Fibroblast of lung (primary cell): ENCODE measurements at regions not wholly inside any gene's neighbourhood (a gene's known extent, or its start where the extent isn't known, plus 50 kb on each side); places are given as distances from the start of the nearest gene placed in this dataset.

Experiments
- EZH2 ChIP-seq: IDR thresholded peaks from 2 replicates; pipeline ENCODE4 v1.5.1; 2012; ENCODE audit warnings: low read length, control low read depth, mild to moderate bottlenecking; ENCODE audit errors: missing control alignments
- TF ChIP-seq, protein P1 (sequence below), 2 donors: IDR thresholded peaks in 1 of 2; conservative IDR thresholded peaks in 1 of 2; 1 replicate in 1 of 2; 2 replicates in 1 of 2; pipeline ENCODE4 v1.5.1; 2011 to 2012; ENCODE audit warnings: low read length in 2 of 2, control low read depth in 1 of 2, inconsistent platforms in 1 of 2, low read depth in 1 of 2, mild to moderate bottlenecking in 1 of 2

DNA sequence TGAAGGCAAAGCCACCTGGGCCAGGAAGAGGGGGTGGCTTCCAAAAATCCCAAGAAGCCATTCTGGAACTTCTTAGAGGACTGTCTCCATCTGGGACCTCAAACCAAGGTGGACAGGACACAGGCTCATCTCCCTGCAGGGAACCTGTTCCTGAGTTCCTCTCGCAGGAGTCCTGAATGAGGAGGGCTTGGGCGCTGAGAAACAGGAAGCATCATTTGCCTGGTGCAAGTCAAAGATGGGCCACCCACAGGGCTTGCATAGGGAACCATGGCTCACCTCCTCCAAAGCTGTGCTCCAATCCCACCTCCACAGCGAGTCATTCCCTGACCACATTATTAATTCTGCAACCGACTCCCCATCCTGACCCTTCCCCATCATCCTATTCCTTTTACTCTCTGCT is 55.0 kb upstream of the RPL38 start:
- TF ChIP-seq, protein P1, sequence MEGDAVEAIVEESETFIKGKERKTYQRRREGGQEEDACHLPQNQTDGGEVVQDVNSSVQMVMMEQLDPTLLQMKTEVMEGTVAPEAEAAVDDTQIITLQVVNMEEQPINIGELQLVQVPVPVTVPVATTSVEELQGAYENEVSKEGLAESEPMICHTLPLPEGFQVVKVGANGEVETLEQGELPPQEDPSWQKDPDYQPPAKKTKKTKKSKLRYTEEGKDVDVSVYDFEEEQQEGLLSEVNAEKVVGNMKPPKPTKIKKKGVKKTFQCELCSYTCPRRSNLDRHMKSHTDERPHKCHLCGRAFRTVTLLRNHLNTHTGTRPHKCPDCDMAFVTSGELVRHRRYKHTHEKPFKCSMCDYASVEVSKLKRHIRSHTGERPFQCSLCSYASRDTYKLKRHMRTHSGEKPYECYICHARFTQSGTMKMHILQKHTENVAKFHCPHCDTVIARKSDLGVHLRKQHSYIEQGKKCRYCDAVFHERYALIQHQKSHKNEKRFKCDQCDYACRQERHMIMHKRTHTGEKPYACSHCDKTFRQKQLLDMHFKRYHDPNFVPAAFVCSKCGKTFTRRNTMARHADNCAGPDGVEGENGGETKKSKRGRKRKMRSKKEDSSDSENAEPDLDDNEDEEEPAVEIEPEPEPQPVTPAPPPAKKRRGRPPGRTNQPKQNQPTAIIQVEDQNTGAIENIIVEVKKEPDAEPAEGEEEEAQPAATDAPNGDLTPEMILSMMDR (conservative IDR thresholded peaks at IDR 0.05 in 1 of 2, IDR thresholded peaks at IDR 0.05 in 1 of 2; ENCODE audit: low read depth in 1 of 2, low read length in 2 of 2), result no peak
- no peak for TF ChIP-seq EZH2
